PC-9 (cell line): ENCODE measurements at regions not wholly inside any gene's neighbourhood (a gene's known extent, or its start where the extent isn't known, plus 50 kb on each side); places are given as distances from the start of the nearest gene placed in this dataset.

Source experiments
- BruUV-seq: library from RNA; stranded (reverse); fragments of 400-500 nt; replicated peaks from 2 replicates; lab custom pipeline; 2021; lab: Mats Ljungman, UMichigan
- CTCF ChIA-PET: fragments of 300-600 bp; sonication (Branson Sonifier 250); formaldehyde crosslinking; loops from one replicate; lab custom pipeline; 2022; ENCODE audit warnings: antibody characterized with exemption; lab: Charles Lee
- POLR2A ChIA-PET: fragments of 300-600 bp; sonication (Branson Sonifier 250); formaldehyde crosslinking; loops from one replicate; lab custom pipeline; 2022; ENCODE audit warnings: antibody characterized with exemption; ENCODE audit not compliant: unreplicated experiment; lab: Charles Lee
- DNase-seq, 2 experiments: peaks; one replicate each; pipeline versions ENCODE4 v3.0.0 to v3.0.0-alpha.2; 2015 to 2022; ENCODE audit warnings: mixed read lengths in 1 of 2
- H2AFZ ChIP-seq: fragments of 200-600 bp; sonication (generic); 2 replicates; pipeline ENCODE4 v1.8.1; 2017; ENCODE audit warnings: antibody characterized with exemption
- H3F3A ChIP-seq: fragments of 200-600 bp; sonication (generic); 2 replicates; pipeline ENCODE4 v1.8.1; 2017; ENCODE audit warnings: antibody characterized with exemption, mild to moderate bottlenecking, low read depth; ENCODE audit not compliant: insufficient read depth
- H3K27ac ChIP-seq: fragments of 200-600 bp; sonication (generic); 2 replicates; pipeline ENCODE4 v1.6.1; 2016; ENCODE audit warnings: mixed run types
- H3K27me3 ChIP-seq: fragments of 200-600 bp; sonication (generic); 2 replicates; pipeline ENCODE4 v1.6.1; 2016; ENCODE audit warnings: low read depth, mixed run types; ENCODE audit not compliant: insufficient read depth
- H3K36me3 ChIP-seq: fragments of 200-600 bp; sonication (generic); 2 replicates; pipeline ENCODE4 v1.6.1; 2016; ENCODE audit warnings: low read depth, mixed run types
- H3K4me1 ChIP-seq: fragments of 200-600 bp; sonication (generic); replicated peaks from 2 replicates; pipeline ENCODE4 v1.6.1; 2016; ENCODE audit warnings: mixed run types; ENCODE audit not compliant: insufficient read depth
- H3K4me2 ChIP-seq: fragments of 200-600 bp; sonication (generic); 2 replicates; pipeline ENCODE4 v1.6.1; 2017; ENCODE audit warnings: mixed run types
- H3K4me3 ChIP-seq: fragments of 200-600 bp; sonication (generic); 2 replicates; pipeline ENCODE4 v1.6.1; 2016; ENCODE audit warnings: mixed run types
- H3K79me2 ChIP-seq: fragments of 200-600 bp; sonication (generic); 2 replicates; pipeline ENCODE4 v1.6.1; 2017; ENCODE audit warnings: low read depth, mixed run types
- H3K9me2 ChIP-seq: fragments of 200-600 bp; sonication (generic); 2 replicates; pipeline ENCODE4 v1.8.1; 2017; ENCODE audit warnings: mild to moderate bottlenecking; ENCODE audit not compliant: insufficient read depth
- H3K9me3 ChIP-seq: fragments of 200-600 bp; sonication (generic); 2 replicates; pipeline ENCODE4 v1.8.1; 2016; ENCODE audit warnings: low read depth; ENCODE audit not compliant: insufficient read depth
- H4K20me1 ChIP-seq: fragments of 200-600 bp; sonication (generic); 2 replicates; pipeline ENCODE4 v1.8.1; 2017; ENCODE audit not compliant: insufficient read depth
- CTCF ChIP-seq: fragments of 200-600 bp; sonication (generic); conservative IDR thresholded peaks from 2 replicates; pipeline ENCODE4 v1.6.1; 2017; ENCODE audit warnings: mixed run types, antibody characterized with exemption, mild to moderate bottlenecking, moderate library complexity
- EZH2 ChIP-seq: fragments of 200-600 bp; sonication (generic); IDR thresholded peaks from 2 replicates; pipeline ENCODE4 v1.8.0; 2017; ENCODE audit warnings: antibody characterized with exemption, low read depth
- intact Hi-C: fragments of 100-400 bp; cut with micrococcal nuclease; formaldehyde crosslinking; loops from one replicate; pipeline ENCODE4 v1.10.0; 2022; ENCODE audit not compliant: unreplicated experiment

GRCh38 chr4:187321711-187322110, 598.1 kb upstream of the FAT1 start:
- CTCF ChIA-PET, result no interaction called here
- no peaks in the 10 kb centered on the region for H3K9me2 ChIP-seq
- no TSS peak for BruUV-seq
- no peaks in the 10 kb centered on the region for H3K4me1 ChIP-seq
- POLR2A ChIA-PET, result no interaction called here
- H3K36me3 ChIP-seq, result no peaks in the 10 kb centered on the region
- H3F3A ChIP-seq, result no peaks in the 10 kb centered on the region
- H4K20me1 ChIP-seq, result no peaks in the 10 kb centered on the region
- H2AFZ ChIP-seq, result no peak overlapping the region
- H3K4me3 ChIP-seq, result no peak overlapping the region
- intact Hi-C loops, result no loop called here
- DNase-seq, result no peak
- H3K9me3 ChIP-seq, result no peaks in the 10 kb centered on the region
- TF ChIP-seq CTCF, result no peak
- no peak for TF ChIP-seq EZH2
- H3K27me3 ChIP-seq, result no peaks in the 10 kb centered on the region
- no peak overlapping the region for H3K27ac ChIP-seq
- H3K4me2 ChIP-seq, result no peak overlapping the region
- no peaks in the 10 kb centered on the region for H3K79me2 ChIP-seq

GRCh38 chr4:187332141-187332540, 608.5 kb upstream of the FAT1 start:
- intact Hi-C loops, result no loop called here
- H3K9me3 ChIP-seq, result no peaks in the 10 kb centered on the region
- CTCF ChIA-PET, result no interaction called here
- no peak overlapping the region for H3K4me3 ChIP-seq
- H3K27me3 ChIP-seq, result no peaks in the 10 kb centered on the region
- no peak overlapping the region for H3K27ac ChIP-seq
- H4K20me1 ChIP-seq, result no peaks in the 10 kb centered on the region
- H3K4me1 ChIP-seq, result no peaks in the 10 kb centered on the region
- no peaks in the 10 kb centered on the region for H3K79me2 ChIP-seq
- no peaks in the 10 kb centered on the region for H3F3A ChIP-seq
- TF ChIP-seq CTCF (no peak), EZH2 (no peak)
- no TSS peak for BruUV-seq
- DNase-seq, result no peak
- POLR2A ChIA-PET, result no interaction called here
- no peak overlapping the region for H2AFZ ChIP-seq
- H3K4me2 ChIP-seq, result no peak overlapping the region
- no peaks in the 10 kb centered on the region for H3K36me3 ChIP-seq
- H3K9me2 ChIP-seq, result no peaks in the 10 kb centered on the region

- Histone ChIP-seq H3K9me2 (no peaks in the 10 kb centered on the region), H3K27me3 (no peaks in the 10 kb centered on the region), H2AFZ (no peak overlapping the region), H3K4me2 (no peak overlapping the region), H3K27ac (no peak overlapping the region), H4K20me1 (no peaks in the 10 kb centered on the region), H3K79me2 (no peaks in the 10 kb centered on the region), H3K9me3 (no peaks in the 10 kb centered on the region), H3K4me1 (no peaks in the 10 kb centered on the region), H3F3A (no peaks in the 10 kb centered on the region), H3K36me3 (no peaks in the 10 kb centered on the region), H3K4me3 (no peak overlapping the region)
- intact Hi-C loops, result no loop called here
- BruUV-seq, result no TSS peak
- DNase-seq, result peak in 1 of 2 experiments; percentile 24
- ChIA-PET CTCF (no interaction called here), POLR2A (no interaction called here)
- TF ChIP-seq EZH2 (no peak), CTCF (no peak)
Measured at GRCh38 chr4:187333151-187333550, 609.5 kb upstream of the FAT1 start.
